Astrocyte of the cerebellum (primary cell): ENCODE measurements at regions not wholly inside any gene's neighbourhood (a gene's known extent, or its start where the extent isn't known, plus 50 kb on each side); places are given as distances from the start of the nearest gene placed in this dataset.
"Not testable (repeated sequence)": the region's sequence is repeated elsewhere in the genome, so short reads cannot be mapped to it uniquely, and the experiment has no call there.

Experiments used
- DNase-seq: peaks from one replicate; pipeline ENCODE4 v3.0.0-alpha.2; 2011; ENCODE audit warnings: low read depth
- H3K4me3 ChIP-seq: 2 replicates; pipeline ENCODE4 v1.5.1; 2011; ENCODE audit warnings: mild to moderate bottlenecking, low read depth, low read length, moderate library complexity
- CTCF ChIP-seq: IDR thresholded peaks from 2 replicates; pipeline ENCODE4 v1.5.1; 2012; ENCODE audit warnings: low read length, low read depth, moderate library complexity, mild to moderate bottlenecking; ENCODE audit errors: missing control alignments
- in situ Hi-C: cut with HindIII; loops from 2 replicates; pipeline ENCODE4 v1.10.0; 2017; ENCODE audit warnings: low sequenced_read_pairs

DNA sequence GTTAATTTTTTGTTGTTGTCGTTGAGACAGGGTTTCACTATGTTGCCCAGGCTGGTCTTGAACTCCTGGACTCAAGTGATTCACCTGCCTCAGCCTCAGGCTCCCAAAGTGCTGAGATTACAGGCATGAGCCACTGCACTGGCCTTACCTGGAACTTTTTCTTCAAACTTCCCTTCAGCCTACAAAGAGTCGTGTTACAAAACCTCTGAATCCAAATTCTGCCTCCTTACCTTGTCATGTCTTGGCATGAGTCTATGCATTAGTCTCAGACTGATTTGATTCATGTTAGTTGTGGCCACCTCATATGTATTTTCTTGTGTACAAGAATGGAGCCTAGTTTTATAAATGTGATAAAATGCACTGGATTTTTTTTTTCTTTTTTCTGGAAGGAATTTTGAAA, 172.1 kb downstream of the PRL start:
- DNase-seq, result no peak
- no peak overlapping the region for H3K4me3 ChIP-seq
- TF ChIP-seq CTCF, result no peak
- in situ Hi-C loops, result no loop called here

GRCh38 chr6:22126910-22127309, 169.9 kb downstream of the PRL start:
- in situ Hi-C loops, result no loop called here
- no peak for DNase-seq
- no peak for TF ChIP-seq CTCF
- H3K4me3 ChIP-seq, result no peak overlapping the region

DNA sequence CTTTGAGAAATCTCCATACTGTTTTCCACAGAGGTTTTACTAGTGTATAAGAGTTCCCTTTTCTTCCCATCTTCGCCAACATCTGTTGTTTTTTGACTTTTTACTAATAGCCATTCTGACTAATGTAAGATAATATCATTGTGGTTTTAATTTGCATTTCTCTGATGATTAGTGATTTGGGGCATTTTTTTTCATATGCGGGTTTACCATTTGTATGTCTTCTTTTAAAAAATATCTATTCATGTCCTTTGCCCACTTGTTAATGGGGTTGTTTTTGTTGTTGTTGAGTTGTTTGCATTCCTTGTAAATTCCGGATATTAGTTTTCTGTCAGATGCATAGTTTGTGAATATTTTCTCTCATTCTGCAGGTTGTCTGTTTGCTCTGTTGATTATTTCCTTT, 167.1 kb downstream of the PRL start:
- TF ChIP-seq CTCF, result no peak
- H3K4me3 ChIP-seq, result no peak overlapping the region
- DNase-seq, result no peak
- in situ Hi-C loops, result loop anchor here (5.0 kb wide), 1 partner anchor 102 kb away; no protein-coding TSS in a partner anchor

DNA sequence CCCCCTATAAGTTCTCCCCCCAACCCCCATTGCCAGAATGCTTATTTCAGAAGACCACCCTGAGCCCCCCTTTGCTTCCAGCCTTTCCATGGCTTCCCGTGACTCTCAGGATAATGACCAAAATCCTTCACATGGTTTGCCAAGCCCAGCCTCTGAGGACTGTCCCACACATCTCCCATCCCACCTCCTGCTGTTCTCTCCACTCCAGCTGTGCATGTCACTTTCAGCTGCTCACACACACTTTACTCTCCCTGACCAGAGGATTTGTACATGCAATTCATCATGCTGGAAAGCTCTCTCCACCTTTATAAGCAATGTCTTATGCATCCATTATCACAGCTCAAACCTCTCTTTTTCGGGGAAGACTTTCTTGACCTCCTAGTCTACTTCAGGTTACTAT, 164.2 kb downstream of the PRL start:
- TF ChIP-seq CTCF, result no peak
- in situ Hi-C loops, result loop anchor here (5.0 kb wide), 1 partner anchor 105 kb away; no protein-coding TSS in a partner anchor
- no peak for DNase-seq
- H3K4me3 ChIP-seq, result no peak overlapping the region

GRCh38 chr6:22133357-22133756, 163.5 kb downstream of the PRL start:
- no peak for DNase-seq
- TF ChIP-seq CTCF, result no peak
- in situ Hi-C loops, result loop anchor here (5.0 kb wide), 1 partner anchor 106 kb away; no protein-coding TSS in a partner anchor
- no peak overlapping the region for H3K4me3 ChIP-seq

GRCh38 chr6:22134308-22134707, 162.5 kb downstream of the PRL start:
- no peak overlapping the region for H3K4me3 ChIP-seq
- in situ Hi-C loops, result loop anchor here (5.0 kb wide), 1 partner anchor 107 kb away; no protein-coding TSS in a partner anchor
- DNase-seq, result no peak
- TF ChIP-seq CTCF, result no peak

- in situ Hi-C loops, result no loop called here
Observed at GRCh38 chr6:22135395-22135794, 161.4 kb downstream of the PRL start.

GRCh38 chr6:22140736-22141135, 156.1 kb downstream of the PRL start:
- H3K4me3 ChIP-seq, in situ Hi-C loops, DNase-seq: not testable (repeated sequence)

More at GRCh38 chr6:22135395-22135794, 161.4 kb downstream of the PRL start:
- DNase-seq, result no peak
- no peak overlapping the region for H3K4me3 ChIP-seq
- TF ChIP-seq CTCF, result no peak
